Fibroblast of lung (primary cell): ENCODE measurements at regions not wholly inside any gene's neighbourhood (a gene's known extent, or its start where the extent isn't known, plus 50 kb on each side); places are given as distances from the start of the nearest gene placed in this dataset.
"Not testable (repeated sequence)": the region's sequence is repeated elsewhere in the genome, so short reads cannot be mapped to it uniquely, and the experiment has no call there.

Experiments
- DNase-seq, 2 donors: peaks; one replicate each; pipeline versions ENCODE4 v3.0.0 to v3.0.0-alpha.2; 2010; ENCODE audit warnings: low read depth in 2 of 2
- H2AFZ ChIP-seq: 2 replicates; pipeline ENCODE4 v1.5.1; 2012; ENCODE audit warnings: low read length, control low read depth, inconsistent platforms
- H3K27ac ChIP-seq: 2 replicates; pipeline ENCODE4 v1.5.1; 2011; ENCODE audit warnings: low read length, control low read depth; ENCODE audit not compliant: insufficient read depth
- H3K27me3 ChIP-seq: 2 replicates; pipeline ENCODE4 v1.5.1; 2011; ENCODE audit warnings: mild to moderate bottlenecking, low read length; ENCODE audit not compliant: control insufficient read depth, insufficient read depth
- H3K36me3 ChIP-seq: 2 replicates; pipeline ENCODE4 v1.5.1; 2011; ENCODE audit warnings: low read length; ENCODE audit not compliant: control insufficient read depth, insufficient read depth
- H3K4me1 ChIP-seq: 2 replicates; pipeline ENCODE4 v1.5.1; 2011; ENCODE audit warnings: low read length; ENCODE audit not compliant: control insufficient read depth, insufficient read depth; ENCODE audit errors: extremely low read depth
- H3K4me2 ChIP-seq: 2 replicates; pipeline ENCODE4 v1.5.1; 2011; ENCODE audit warnings: low read length, control low read depth; ENCODE audit not compliant: insufficient read depth; ENCODE audit errors: extremely low read depth
- H3K4me3 ChIP-seq, 4 experiments: fragments of 200-600 bp in 1 of 4; sonication (generic) in 1 of 4; replicated peaks in 1 of 4; 2 replicates each; pipeline ENCODE4 v1.5.1; 2011 to 2016; ENCODE audit warnings: low read length in 4 of 4, low read depth in 3 of 4, mild to moderate bottlenecking in 3 of 4, control low read depth in 2 of 4, inconsistent platforms in 1 of 4, mixed read lengths in 1 of 4; ENCODE audit not compliant: insufficient read depth in 1 of 4; ENCODE audit errors: control extremely low read depth in 1 of 4
- H3K79me2 ChIP-seq: 2 replicates; pipeline ENCODE4 v1.5.1; 2012; ENCODE audit warnings: mild to moderate bottlenecking, low read length, inconsistent platforms; ENCODE audit not compliant: control insufficient read depth, insufficient read depth
- H3K9ac ChIP-seq: 2 replicates; pipeline ENCODE4 v1.5.1; 2011; ENCODE audit warnings: mild to moderate bottlenecking, low read length, control low read depth; ENCODE audit not compliant: insufficient read depth
- H3K9me3 ChIP-seq: 2 replicates; pipeline ENCODE4 v1.5.1; 2012; ENCODE audit warnings: low read depth, low read length; ENCODE audit not compliant: control insufficient read depth, insufficient read depth
- H4K20me1 ChIP-seq: 2 replicates; pipeline ENCODE4 v1.5.1; 2011; ENCODE audit warnings: low read length; ENCODE audit not compliant: control insufficient read depth, insufficient read depth; ENCODE audit errors: extremely low read depth
- CTCF ChIP-seq, 2 donors: IDR thresholded peaks in 1 of 2; conservative IDR thresholded peaks in 1 of 2; 1 replicate in 1 of 2; 2 replicates in 1 of 2; pipeline ENCODE4 v1.5.1; 2011 to 2012; ENCODE audit warnings: low read length in 2 of 2, control low read depth in 1 of 2, inconsistent platforms in 1 of 2, low read depth in 1 of 2, mild to moderate bottlenecking in 1 of 2
- EZH2 ChIP-seq: IDR thresholded peaks from 2 replicates; pipeline ENCODE4 v1.5.1; 2012; ENCODE audit warnings: low read length, control low read depth, mild to moderate bottlenecking; ENCODE audit errors: missing control alignments

GRCh38 chr5:57429513-57430120 lies 53.0 kb downstream of the ACTBL2 start:
- Histone ChIP-seq H3K79me2 (no peaks in the 10 kb centered on the region), H3K9me3 (no peaks in the 10 kb centered on the region), H3K4me1 (no peaks in the 10 kb centered on the region), H3K9ac (no peak overlapping the region), H3K4me2 (no peak overlapping the region), H2AFZ (no peak overlapping the region), H3K27me3 (no peaks in the 10 kb centered on the region), H3K27ac (no peak overlapping the region), H4K20me1 (no peaks in the 10 kb centered on the region), H3K36me3 (no peaks in the 10 kb centered on the region), H3K4me3 (no peak overlapping the region)
- TF ChIP-seq EZH2 (no peak), CTCF (conservative IDR thresholded peaks at IDR 0.05 in 1 of 2, IDR thresholded peaks at IDR 0.05 in 1 of 2; ENCODE audit: low read depth in 1 of 2, low read length in 2 of 2) (no peak)
- DNase-seq: no peak

- DNase-seq, H3K9me3 ChIP-seq, H3K36me3 ChIP-seq, H3K27me3 ChIP-seq, H3K4me2 ChIP-seq, H4K20me1 ChIP-seq, H3K4me1 ChIP-seq, H3K27ac ChIP-seq, H3K9ac ChIP-seq, H3K79me2 ChIP-seq, H3K4me3 ChIP-seq, H2AFZ ChIP-seq: not testable (repeated sequence)
Observed at GRCh38 chr5:57429021-57429420, 53.6 kb downstream of the ACTBL2 start.

GRCh38 chr5:57422993-57423392 lies 59.6 kb downstream of the ACTBL2 start:
- no peak for DNase-seq
- Histone ChIP-seq H3K4me2 (no peak overlapping the region), H3K4me1 (no peaks in the 10 kb centered on the region), H3K36me3 (no peaks in the 10 kb centered on the region), H2AFZ (no peak overlapping the region), H3K9me3 (no peaks in the 10 kb centered on the region), H4K20me1 (no peaks in the 10 kb centered on the region), H3K27ac (no peak overlapping the region), H3K4me3 (no peak overlapping the region), H3K27me3 (no peaks in the 10 kb centered on the region), H3K79me2 (no peaks in the 10 kb centered on the region), H3K9ac (no peak overlapping the region)
- TF ChIP-seq EZH2 (no peak), CTCF (conservative IDR thresholded peaks at IDR 0.05 in 1 of 2, IDR thresholded peaks at IDR 0.05 in 1 of 2; ENCODE audit: low read depth in 1 of 2, low read length in 2 of 2) (no peak)
